Activated T-helper 17 cell treated with anti-CD3 and anti-CD28 coated beads, Interleukin-2, amount 50 U/mL, for 72 hours (primary cell): ENCODE measurements at regions not wholly inside any gene's neighbourhood (a gene's known extent, or its start where the extent isn't known, plus 50 kb on each side); places are given as distances from the start of the nearest gene placed in this dataset.
"Not testable (repeated sequence)": the region's sequence is repeated elsewhere in the genome, so short reads cannot be mapped to it uniquely, and the experiment has no call there.

ENCODE experiments used
- ATAC-seq: fragments of 150-1000 bp; cut with Tn5 transposase; replicated peaks from 2 replicates; pipeline ENCODE4 v1.10.0; 2021; ENCODE audit warnings: mild to moderate bottlenecking, moderate library complexity
- H3K27ac Mint-ChIP-seq: one replicate; pipeline ENCODE4 v1.8.0; 2022; ENCODE audit warnings: mixed read lengths
- H3K27me3 Mint-ChIP-seq: one replicate; pipeline ENCODE4 v1.8.0; 2022; ENCODE audit warnings: mixed read lengths
- H3K36me3 Mint-ChIP-seq: one replicate; pipeline ENCODE4 v1.8.0; 2022; ENCODE audit warnings: low read depth, mild to moderate bottlenecking, mixed read lengths
- H3K4me1 Mint-ChIP-seq: one replicate; pipeline ENCODE4 v1.8.0; 2022; ENCODE audit warnings: mixed read lengths
- H3K4me3 Mint-ChIP-seq: one replicate; pipeline ENCODE4 v1.8.0; 2022; ENCODE audit warnings: mild to moderate bottlenecking, mixed read lengths
- H3K9me3 Mint-ChIP-seq: one replicate; pipeline ENCODE4 v1.8.0; 2022; ENCODE audit warnings: mixed read lengths

- H3K9me3 Mint-ChIP-seq, H3K4me3 Mint-ChIP-seq, H3K4me1 Mint-ChIP-seq, H3K27me3 Mint-ChIP-seq, H3K36me3 Mint-ChIP-seq, H3K27ac Mint-ChIP-seq: not testable (repeated sequence)
- ATAC-seq = peak; percentile 43
Observed at GRCh38 chr7:75201606-75202079, 109.3 kb downstream of the GTF2IRD2B start.

DNA sequence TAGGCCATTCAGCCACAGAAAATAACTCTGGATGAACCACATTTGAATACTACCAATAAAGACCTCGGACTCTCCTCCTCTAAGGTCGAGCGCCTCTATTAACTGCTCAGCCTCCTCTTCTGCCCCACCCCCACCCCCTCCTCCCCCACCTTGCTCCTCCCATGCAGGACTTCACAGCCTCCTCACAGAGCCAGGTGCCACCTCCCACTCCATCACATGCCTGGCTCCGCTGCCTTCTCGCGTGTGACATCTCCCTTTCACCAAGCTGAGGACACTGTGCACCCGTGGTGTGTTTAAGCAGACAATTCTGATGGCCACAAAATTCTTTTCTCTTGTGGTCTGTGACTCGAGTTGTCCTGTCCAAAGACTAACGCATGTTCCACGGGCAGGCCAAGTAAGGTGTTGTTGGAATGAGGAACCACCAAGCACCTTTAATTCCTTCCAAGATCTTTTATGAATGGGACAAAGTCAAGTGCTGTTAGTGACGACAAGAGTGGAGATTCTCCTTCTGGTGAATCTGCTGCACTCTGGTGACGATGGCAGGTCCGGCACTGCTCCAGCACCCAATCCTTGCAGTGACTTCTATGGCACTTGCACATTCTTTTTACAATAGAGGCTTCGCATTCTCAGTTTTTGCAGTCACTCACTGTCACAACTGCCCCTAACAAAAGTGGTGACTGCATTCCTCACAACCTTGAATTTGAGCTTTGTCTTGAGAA lies 113.1 kb downstream of the GTF2IRD2B start:
- H3K36me3 Mint-ChIP-seq, H3K4me3 Mint-ChIP-seq, H3K4me1 Mint-ChIP-seq, H3K9me3 Mint-ChIP-seq, ATAC-seq, H3K27ac Mint-ChIP-seq, H3K27me3 Mint-ChIP-seq: not testable (repeated sequence)

GRCh38 chr7:75215460-75215859 lies 123.1 kb downstream of the GTF2IRD2B start:
- not testable (repeated sequence) for ATAC-seq, H3K27me3 Mint-ChIP-seq, H3K9me3 Mint-ChIP-seq, H3K4me1 Mint-ChIP-seq, H3K27ac Mint-ChIP-seq, H3K4me3 Mint-ChIP-seq, H3K36me3 Mint-ChIP-seq

- not testable (repeated sequence) for H3K4me1 Mint-ChIP-seq, H3K4me3 Mint-ChIP-seq, ATAC-seq, H3K9me3 Mint-ChIP-seq, H3K36me3 Mint-ChIP-seq, H3K27me3 Mint-ChIP-seq, H3K27ac Mint-ChIP-seq
Observed at GRCh38 chr7:75216963-75217362, 124.6 kb downstream of the GTF2IRD2B start.

GRCh38 chr7:75226102-75226501 lies 133.7 kb downstream of the GTF2IRD2B start:
- ATAC-seq, H3K9me3 Mint-ChIP-seq, H3K27me3 Mint-ChIP-seq, H3K4me1 Mint-ChIP-seq, H3K36me3 Mint-ChIP-seq, H3K27ac Mint-ChIP-seq, H3K4me3 Mint-ChIP-seq: not testable (repeated sequence)

DNA sequence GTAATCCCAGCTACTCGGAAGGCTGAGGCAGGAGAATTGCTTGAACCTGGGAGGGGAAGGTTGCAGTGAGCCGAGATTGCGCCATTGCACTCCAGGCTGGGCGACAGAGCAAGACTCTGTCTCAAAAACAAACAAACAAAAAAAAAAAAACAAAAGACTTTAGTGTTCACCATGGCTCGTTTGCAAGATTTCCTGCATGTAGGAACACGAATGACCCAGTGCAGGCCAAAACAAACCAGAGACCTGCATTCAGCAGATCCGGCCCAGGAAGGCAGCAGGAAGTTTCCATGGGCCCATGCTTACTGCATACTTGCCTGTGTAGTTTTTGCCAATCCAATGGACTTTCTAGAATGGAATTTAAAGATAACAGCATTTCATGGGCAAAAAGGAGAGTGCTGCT lies 137.2 kb downstream of the GTF2IRD2B start:
- not testable (repeated sequence) for H3K27ac Mint-ChIP-seq

GRCh38 chr7:75230558-75230957 lies 138.2 kb downstream of the GTF2IRD2B start:
- not testable (repeated sequence) for H3K9me3 Mint-ChIP-seq, H3K27me3 Mint-ChIP-seq, H3K4me3 Mint-ChIP-seq, H3K4me1 Mint-ChIP-seq, H3K36me3 Mint-ChIP-seq, H3K27ac Mint-ChIP-seq
- ATAC-seq = peak; percentile 16

More for the DNA sequence above, 137.2 kb downstream of the GTF2IRD2B start:
- not testable (repeated sequence) for H3K36me3 Mint-ChIP-seq, H3K9me3 Mint-ChIP-seq, ATAC-seq, H3K4me3 Mint-ChIP-seq, H3K4me1 Mint-ChIP-seq, H3K27me3 Mint-ChIP-seq

- ATAC-seq, H3K9me3 Mint-ChIP-seq, H3K4me3 Mint-ChIP-seq, H3K27ac Mint-ChIP-seq, H3K36me3 Mint-ChIP-seq, H3K4me1 Mint-ChIP-seq, H3K27me3 Mint-ChIP-seq: not testable (repeated sequence)
Observed at GRCh38 chr7:75235092-75235826, 142.9 kb downstream of the GTF2IRD2B start.

GRCh38 chr7:75235827-75236167 lies 143.4 kb downstream of the GTF2IRD2B start:
- not testable (repeated sequence) for H3K36me3 Mint-ChIP-seq, H3K9me3 Mint-ChIP-seq, H3K27me3 Mint-ChIP-seq, H3K4me3 Mint-ChIP-seq, H3K27ac Mint-ChIP-seq, H3K4me1 Mint-ChIP-seq, ATAC-seq

DNA sequence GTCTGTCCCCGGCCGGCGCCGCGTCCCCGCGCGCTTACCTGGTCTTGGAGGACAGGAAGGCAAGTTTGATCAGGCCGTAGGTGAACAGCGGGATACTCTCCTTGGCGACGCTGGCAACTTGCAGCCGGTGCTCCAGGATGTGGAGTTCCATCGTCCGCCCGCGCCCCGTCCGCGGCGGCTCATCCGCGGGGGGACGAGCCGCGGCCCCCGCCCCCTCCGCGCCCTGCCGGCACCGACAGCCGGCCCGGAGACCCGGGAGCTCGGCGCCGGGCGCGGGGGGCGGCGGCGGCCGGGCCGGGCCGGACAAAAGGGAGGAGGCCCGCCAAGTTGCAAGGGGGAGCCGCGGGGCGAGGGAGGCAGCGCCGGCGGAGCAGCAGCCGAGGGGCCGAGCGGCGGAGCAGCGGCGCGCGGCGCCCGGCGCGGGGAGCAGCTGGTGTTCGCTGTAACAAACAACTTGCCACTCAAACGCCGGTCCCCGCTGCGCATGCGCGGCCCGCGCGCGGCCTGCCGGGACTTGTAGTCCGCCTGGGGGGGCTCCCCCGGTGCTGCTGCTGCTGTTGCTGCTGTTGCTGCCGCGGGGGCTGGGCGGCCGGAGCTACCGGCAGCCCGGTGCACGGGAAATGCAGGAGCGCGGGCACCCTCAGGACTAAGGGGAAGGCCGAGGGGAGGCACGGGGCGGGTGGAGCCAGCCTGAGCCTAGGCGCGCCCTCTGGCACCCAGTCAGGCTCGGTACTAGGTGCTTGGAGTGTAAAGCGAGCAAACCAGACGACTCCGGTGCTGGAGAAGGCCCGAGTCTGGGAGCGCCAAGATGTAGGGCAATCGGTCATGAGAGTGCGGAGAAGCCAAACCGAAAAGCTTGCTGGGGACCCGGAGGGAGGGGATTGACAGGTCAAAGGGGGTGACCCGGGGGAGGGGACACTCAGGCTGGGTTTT lies 145.1 kb downstream of the GTF2IRD2B start:
- H3K27ac Mint-ChIP-seq, H3K4me1 Mint-ChIP-seq, H3K36me3 Mint-ChIP-seq, H3K27me3 Mint-ChIP-seq, H3K9me3 Mint-ChIP-seq, H3K4me3 Mint-ChIP-seq: not testable (repeated sequence)
- peak; percentile 94 for ATAC-seq

DNA sequence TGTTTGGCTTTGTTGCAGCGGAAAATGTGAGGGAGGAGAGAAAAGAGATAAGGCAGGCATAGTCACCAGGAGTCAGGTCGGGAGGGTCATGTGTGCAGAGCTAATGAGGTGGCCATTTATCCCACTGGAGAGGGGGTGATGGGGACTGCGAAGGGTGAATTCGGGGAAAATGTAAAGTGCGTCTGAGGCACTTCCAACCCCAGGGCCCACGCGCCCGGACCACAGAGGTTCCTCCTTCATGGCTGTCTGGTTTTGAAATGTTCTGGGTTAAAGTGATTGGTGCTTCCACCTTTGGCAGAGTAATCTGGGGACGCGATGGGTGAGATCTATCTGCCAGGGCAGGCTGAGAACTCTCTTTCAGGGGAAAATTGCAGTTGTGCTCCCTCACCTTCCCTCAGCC lies 145.9 kb downstream of the GTF2IRD2B start:
- ATAC-seq = peak; percentile 2
- not testable (repeated sequence) for H3K4me1 Mint-ChIP-seq, H3K4me3 Mint-ChIP-seq, H3K9me3 Mint-ChIP-seq, H3K36me3 Mint-ChIP-seq, H3K27ac Mint-ChIP-seq, H3K27me3 Mint-ChIP-seq

DNA sequence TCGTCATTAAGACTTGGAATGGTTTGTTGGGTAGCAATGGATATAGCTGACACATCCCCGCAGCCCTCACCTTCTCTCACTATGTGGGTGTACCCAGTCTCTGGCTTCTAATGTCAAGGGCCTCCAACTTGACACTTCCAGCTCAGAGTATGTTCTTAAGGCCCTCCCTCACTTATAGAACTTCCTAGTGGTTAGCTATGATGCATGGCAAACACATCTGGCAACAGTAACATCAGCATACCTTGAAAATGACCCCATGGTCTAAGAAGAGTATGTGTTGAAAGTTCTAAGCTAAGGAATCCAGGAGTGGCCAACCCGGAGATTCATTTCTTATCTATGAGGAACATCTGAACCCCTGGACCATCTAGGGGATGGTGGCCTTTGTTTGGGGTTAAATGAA lies 151.2 kb downstream of the GTF2IRD2B start:
- H3K27ac Mint-ChIP-seq, ATAC-seq, H3K4me3 Mint-ChIP-seq, H3K4me1 Mint-ChIP-seq, H3K36me3 Mint-ChIP-seq, H3K9me3 Mint-ChIP-seq, H3K27me3 Mint-ChIP-seq: not testable (repeated sequence)

DNA sequence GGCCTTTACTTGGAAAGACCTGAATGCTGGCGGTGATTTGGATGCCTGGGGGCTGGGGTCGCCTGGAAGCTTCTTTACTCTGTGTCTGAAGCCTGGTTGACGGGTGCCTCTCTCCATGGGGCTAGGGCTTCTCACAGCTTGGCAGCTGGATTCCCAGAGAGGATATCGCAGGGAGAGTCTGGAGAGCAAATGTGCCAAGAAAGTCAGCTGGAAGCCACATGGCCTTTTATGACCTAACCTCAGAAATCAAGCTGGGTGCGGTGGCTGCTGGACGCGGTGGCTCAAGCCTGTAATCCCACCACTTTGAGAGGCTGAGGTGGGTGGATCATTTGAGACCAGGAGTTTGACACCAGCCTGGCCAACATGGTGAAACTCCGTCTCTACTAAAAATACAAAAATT lies 147.2 kb upstream of the TRIM73 start:
- not testable (repeated sequence) for H3K27ac Mint-ChIP-seq, H3K4me1 Mint-ChIP-seq

DNA sequence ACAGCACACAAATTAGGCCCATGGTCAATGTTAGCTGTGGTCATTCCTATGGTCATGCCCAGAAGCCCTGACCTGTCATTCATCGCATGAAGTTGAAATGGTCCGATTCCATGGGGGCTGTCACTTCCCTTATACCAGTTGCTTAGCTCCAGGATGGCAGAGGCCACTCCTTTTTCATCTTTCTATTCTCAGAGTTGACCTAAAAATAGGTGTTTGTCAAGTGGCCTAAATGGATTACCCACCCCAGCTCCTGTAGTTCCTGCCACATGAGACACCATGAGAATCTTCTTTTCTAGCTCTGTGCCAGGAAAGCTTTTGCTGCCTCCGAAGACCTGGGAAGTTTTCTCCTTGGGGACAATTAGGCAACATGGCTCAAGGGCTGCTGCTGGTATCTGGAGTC lies 141.2 kb upstream of the TRIM73 start:
- not testable (repeated sequence) for H3K9me3 Mint-ChIP-seq, H3K27me3 Mint-ChIP-seq, H3K4me3 Mint-ChIP-seq, ATAC-seq, H3K27ac Mint-ChIP-seq, H3K36me3 Mint-ChIP-seq, H3K4me1 Mint-ChIP-seq

More for the DNA sequence above, 147.2 kb upstream of the TRIM73 start:
- not testable (repeated sequence) for H3K4me3 Mint-ChIP-seq, H3K9me3 Mint-ChIP-seq, H3K27me3 Mint-ChIP-seq, H3K36me3 Mint-ChIP-seq, ATAC-seq

DNA sequence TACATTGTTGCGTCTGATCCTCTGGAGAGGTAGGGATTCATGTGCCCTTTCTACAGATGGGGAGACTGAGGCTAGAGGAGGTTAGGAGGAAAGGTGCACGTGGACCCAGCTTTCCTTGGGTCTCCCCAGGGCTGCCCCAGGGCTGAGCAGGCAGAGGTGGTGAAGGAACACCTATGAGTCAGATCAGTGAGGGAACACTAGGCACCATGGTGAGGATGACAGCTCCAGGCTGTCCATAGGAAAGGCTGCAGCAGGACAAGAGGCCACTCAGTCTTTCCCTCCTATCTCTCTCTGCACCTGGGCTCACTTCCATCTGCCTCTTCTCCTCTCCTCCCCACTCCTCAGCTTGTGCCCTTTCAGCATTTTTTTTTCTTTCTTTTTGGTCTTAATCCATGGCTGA lies 138.0 kb upstream of the TRIM73 start:
- H3K27ac Mint-ChIP-seq, H3K4me1 Mint-ChIP-seq, H3K27me3 Mint-ChIP-seq, H3K9me3 Mint-ChIP-seq, H3K4me3 Mint-ChIP-seq, H3K36me3 Mint-ChIP-seq, ATAC-seq: not testable (repeated sequence)
